Large intestine (tissue), 3 donors: ENCODE measurements at regions not wholly inside any gene's neighbourhood (a gene's known extent, or its start where the extent isn't known, plus 50 kb on each side); places are given as distances from the start of the nearest gene placed in this dataset.
A peak's percentile ranks its signal among the peaks of the same experiment; 100 is the strongest.

Experiments
- DNase-seq, 2 donors: peaks; one replicate each; pipeline versions ENCODE4 v3.0.0 to v3.0.0-alpha.2; 2013
- H3K27ac ChIP-seq: one replicate; pipeline ENCODE4 v1.5.1; 2013; ENCODE audit warnings: low read length
- H3K27me3 ChIP-seq: 2 replicates; pipeline ENCODE4 v1.6.1; 2013; ENCODE audit warnings: low read length; ENCODE audit not compliant: control insufficient read depth, insufficient read depth
- H3K36me3 ChIP-seq: 2 replicates; pipeline ENCODE4 v1.6.1; 2013; ENCODE audit warnings: low read length; ENCODE audit not compliant: control insufficient read depth, insufficient read depth
- H3K4me1 ChIP-seq: one replicate; pipeline ENCODE4 v1.6.1; 2013; ENCODE audit warnings: low read length; ENCODE audit not compliant: control insufficient read depth, insufficient read depth
- H3K4me3 ChIP-seq: one replicate; pipeline ENCODE4 v1.5.1; 2013; ENCODE audit warnings: low read length
- H3K9me3 ChIP-seq: one replicate; pipeline ENCODE4 v1.6.1; 2013; ENCODE audit warnings: mild to moderate bottlenecking, low read depth, low read length, moderate library complexity; ENCODE audit not compliant: control insufficient read depth
- WGBS: methylation state at CpG from one replicate; pipeline ENCODE4 v1.1.5; 2013; ENCODE audit warnings: low lambda C conversion rate; ENCODE audit not compliant: insufficient coverage; 5-methylcytosine and 5-hydroxymethylcytosine counted together

- no peak for DNase-seq
- Histone ChIP-seq H3K9me3 (no peaks in the 10 kb centered on the region), H3K4me1 (peaks cover 5% of the 10 kb centered on the region), H3K36me3 (no peaks in the 10 kb centered on the region), H3K27me3 (no peaks in the 10 kb centered on the region), H3K4me3 (no peak overlapping the region), H3K27ac (no peak overlapping the region)
- 100% methylated on average over 1 of the region's 2 CpGs for WGBS
Observed at GRCh38 chr2:67724261-67724660, 327.1 kb downstream of the ETAA1 start.

- Histone ChIP-seq H3K4me1 (peaks cover 5% of the 10 kb centered on the region), H3K9me3 (no peaks in the 10 kb centered on the region), H3K4me3 (no peak overlapping the region), H3K36me3 (no peaks in the 10 kb centered on the region), H3K27ac (no peak overlapping the region), H3K27me3 (no peaks in the 10 kb centered on the region)
- no peak for DNase-seq
- no CpG with 5 or more reads among the region's 1 CpG for WGBS
Observed at GRCh38 chr2:67725731-67726130, 328.6 kb downstream of the ETAA1 start.

- no peaks in the 10 kb centered on the region for H3K27me3 ChIP-seq
- no peak for DNase-seq
- H3K27ac ChIP-seq, result no peak overlapping the region
- peaks cover 5% of the 10 kb centered on the region for H3K4me1 ChIP-seq
- H3K36me3 ChIP-seq, result no peaks in the 10 kb centered on the region
- no peak overlapping the region for H3K4me3 ChIP-seq
- no peaks in the 10 kb centered on the region for H3K9me3 ChIP-seq
- WGBS, result 65% methylated on average over 2 of the region's 4 CpGs
Observed at GRCh38 chr2:67726416-67726815, 329.3 kb downstream of the ETAA1 start.

- DNase-seq, result no peak
- 100% methylated on average over 1 of the region's 9 CpGs for WGBS
- H3K36me3 ChIP-seq, result no peaks in the 10 kb centered on the region
Observed at GRCh38 chr2:67727131-67727530, 330.0 kb downstream of the ETAA1 start.

GRCh38 chr2:67727623-67728022, 330.5 kb downstream of the ETAA1 start:
- 60% methylated on average over 1 of the region's 4 CpGs for WGBS
- DNase-seq, result no peak
- no peaks in the 10 kb centered on the region for H3K9me3 ChIP-seq
- peaks cover 5% of the 10 kb centered on the region for H3K4me1 ChIP-seq
- H3K4me3 ChIP-seq, result no peak overlapping the region
- no peak overlapping the region for H3K27ac ChIP-seq
- H3K27me3 ChIP-seq, result no peaks in the 10 kb centered on the region
- no peaks in the 10 kb centered on the region for H3K36me3 ChIP-seq

More at GRCh38 chr2:67727131-67727530, 330.0 kb downstream of the ETAA1 start:
- H3K9me3 ChIP-seq, result no peaks in the 10 kb centered on the region
- H3K4me1 ChIP-seq, result peaks cover 5% of the 10 kb centered on the region
- H3K4me3 ChIP-seq, result no peak overlapping the region
- no peaks in the 10 kb centered on the region for H3K27me3 ChIP-seq
- no peak overlapping the region for H3K27ac ChIP-seq

- WGBS, result 17% methylated on average over 1 of the region's 3 CpGs
- H3K4me3 ChIP-seq, result no peak overlapping the region
- DNase-seq, result no peak
- no peaks in the 10 kb centered on the region for H3K36me3 ChIP-seq
- no peaks in the 10 kb centered on the region for H3K27me3 ChIP-seq
- H3K4me1 ChIP-seq, result peaks cover 5% of the 10 kb centered on the region
- no peak overlapping the region for H3K27ac ChIP-seq
- no peaks in the 10 kb centered on the region for H3K9me3 ChIP-seq
Observed at GRCh38 chr2:67729474-67729873, 332.3 kb downstream of the ETAA1 start.

- DNase-seq, result peak in 1 of 2 donors; percentile 5
- H3K4me3 ChIP-seq, result no peak overlapping the region
- no peaks in the 10 kb centered on the region for H3K27me3 ChIP-seq
- no peaks in the 10 kb centered on the region for H3K4me1 ChIP-seq
- no peaks in the 10 kb centered on the region for H3K9me3 ChIP-seq
- no CpG with 5 or more reads among the region's 3 CpGs for WGBS
- no peaks in the 10 kb centered on the region for H3K36me3 ChIP-seq
- H3K27ac ChIP-seq, result no peak overlapping the region
Observed at GRCh38 chr2:67733517-67733916, 329.3 kb downstream of the C1D start.

GRCh38 chr2:67752199-67752598, 310.6 kb downstream of the C1D start:
- 100% methylated on average over 1 of the region's 2 CpGs for WGBS
- H3K27ac ChIP-seq, result no peak overlapping the region
- DNase-seq, result no peak
- H3K4me3 ChIP-seq, result no peak overlapping the region
- H3K4me1 ChIP-seq, result no peaks in the 10 kb centered on the region
- no peaks in the 10 kb centered on the region for H3K36me3 ChIP-seq
- H3K27me3 ChIP-seq, result no peaks in the 10 kb centered on the region
- H3K9me3 ChIP-seq, result no peaks in the 10 kb centered on the region

GRCh38 chr2:67752969-67753368, 309.8 kb downstream of the C1D start:
- no peak for DNase-seq
- no peaks in the 10 kb centered on the region for H3K9me3 ChIP-seq
- H3K27me3 ChIP-seq, result no peaks in the 10 kb centered on the region
- H3K36me3 ChIP-seq, result no peaks in the 10 kb centered on the region
- no peak overlapping the region for H3K27ac ChIP-seq
- H3K4me1 ChIP-seq, result no peaks in the 10 kb centered on the region
- H3K4me3 ChIP-seq, result no peak overlapping the region

- no peak for DNase-seq
- no peaks in the 10 kb centered on the region for H3K36me3 ChIP-seq
- H3K9me3 ChIP-seq, result no peaks in the 10 kb centered on the region
Observed at GRCh38 chr2:67755156-67755882, 307.5 kb downstream of the C1D start.

GRCh38 chr2:67760995-67761394, 301.8 kb downstream of the C1D start:
- H3K9me3 ChIP-seq, result no peaks in the 10 kb centered on the region
- peaks cover 2% of the 10 kb centered on the region for H3K27me3 ChIP-seq
- H3K4me1 ChIP-seq, result no peaks in the 10 kb centered on the region
- no peak for DNase-seq
- H3K36me3 ChIP-seq, result no peaks in the 10 kb centered on the region
- WGBS, result 33% methylated on average over 1 of the region's 3 CpGs
- no peak overlapping the region for H3K27ac ChIP-seq
- no peak overlapping the region for H3K4me3 ChIP-seq

More at GRCh38 chr2:67755156-67755882, 307.5 kb downstream of the C1D start:
- H3K27me3 ChIP-seq, result no peaks in the 10 kb centered on the region
- no peak overlapping the region for H3K27ac ChIP-seq
- no peaks in the 10 kb centered on the region for H3K4me1 ChIP-seq
- WGBS, result 100% methylated on average over 2 of the region's 11 CpGs
- no peak overlapping the region for H3K4me3 ChIP-seq
